ENCODE measurements at regions not wholly inside any gene's neighbourhood (a gene's known extent, or its start where the extent isn't known, plus 50 kb on each side); places are given as distances from the start of the nearest gene placed in this dataset.
"Not testable (repeated sequence)": the region's sequence is repeated elsewhere in the genome, so short reads cannot be mapped to it uniquely, and the experiment has no call there.

DNA sequence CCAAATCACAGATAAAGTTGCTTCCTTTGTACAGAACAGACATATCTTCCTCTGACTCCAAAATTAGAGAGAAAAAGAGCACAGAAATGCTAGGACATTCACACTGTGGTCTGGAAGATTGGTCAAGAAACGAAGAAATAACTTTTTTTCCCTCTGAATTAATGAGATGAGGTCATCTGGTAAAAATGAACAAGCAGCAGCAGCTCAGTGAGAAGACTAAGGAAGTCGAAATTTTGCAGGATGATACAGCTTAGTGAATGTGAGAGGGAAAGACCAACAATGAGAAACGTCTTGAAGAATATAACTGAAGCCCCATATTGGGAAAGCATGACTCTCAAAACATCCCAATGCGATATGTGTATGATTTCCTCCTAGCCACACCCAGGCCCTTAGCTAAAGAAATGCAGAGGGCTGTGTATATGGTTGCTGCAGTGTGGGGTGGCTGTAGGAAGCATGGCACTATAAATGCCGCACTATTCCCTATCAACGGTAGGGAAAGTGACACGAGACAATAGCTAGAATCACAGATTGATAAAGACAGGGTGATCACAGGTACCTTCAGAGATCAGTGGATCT is 208.6 kb downstream of the VEGFC start:
- no peak for DNase-seq

GRCh38 chr4:176587920-176588319 is 204.8 kb downstream of the VEGFC start:
- DNase-seq = no peak

DNA sequence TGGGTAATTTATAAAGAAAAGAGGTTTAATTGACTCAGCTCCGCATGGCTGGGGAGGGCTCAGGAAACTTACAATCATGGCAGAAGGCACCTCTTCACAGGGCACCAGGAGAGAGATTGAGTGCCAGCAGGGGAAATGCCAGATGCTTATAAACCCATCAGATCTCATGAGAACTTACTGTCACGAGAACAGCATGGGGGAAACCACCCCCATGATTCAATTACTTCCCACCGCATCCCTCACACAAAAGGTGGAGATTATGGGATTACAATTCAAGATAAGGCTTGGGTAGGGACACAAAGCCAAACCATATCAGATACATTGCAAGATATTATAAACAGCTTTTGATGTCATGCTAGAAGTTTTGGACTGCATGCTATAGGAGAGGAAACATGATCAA is 204.3 kb downstream of the VEGFC start:
- DNase-seq = no peak

DNA sequence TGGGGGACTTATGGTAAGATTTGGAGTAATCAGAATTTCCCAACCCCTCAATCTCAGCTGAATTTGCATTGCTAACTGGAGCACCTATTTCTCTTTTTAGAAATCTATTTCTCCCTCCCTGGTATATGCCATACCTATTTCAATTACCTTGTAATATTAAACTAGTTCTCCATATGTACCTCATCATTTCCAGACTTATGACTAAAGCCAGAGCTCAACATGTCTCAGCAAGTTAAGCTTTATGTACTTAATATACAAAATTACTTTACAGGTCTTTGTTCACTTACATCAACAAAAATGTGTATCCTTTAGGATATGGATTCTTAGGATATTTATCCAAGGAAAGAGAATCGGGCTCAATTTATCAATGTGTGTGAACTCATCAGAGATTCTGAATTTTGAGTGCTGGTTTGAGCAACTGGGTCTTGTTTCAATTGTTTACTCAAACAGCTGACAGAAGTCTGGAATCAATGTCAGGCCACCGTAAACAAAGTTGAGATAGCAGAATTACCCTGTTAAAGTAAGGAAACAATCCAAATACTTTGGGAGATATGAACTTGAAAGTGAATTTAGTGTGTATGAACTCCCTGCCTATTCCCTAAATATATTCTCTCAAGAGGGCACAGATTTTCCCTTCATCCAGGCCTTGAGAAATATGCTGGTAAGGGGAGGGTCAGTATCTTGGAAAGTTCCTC is 199.6 kb downstream of the VEGFC start:
- DNase-seq = no peak

GRCh38 chr4:176593943-176594342 is 198.8 kb downstream of the VEGFC start:
- DNase-seq = no peak

DNA sequence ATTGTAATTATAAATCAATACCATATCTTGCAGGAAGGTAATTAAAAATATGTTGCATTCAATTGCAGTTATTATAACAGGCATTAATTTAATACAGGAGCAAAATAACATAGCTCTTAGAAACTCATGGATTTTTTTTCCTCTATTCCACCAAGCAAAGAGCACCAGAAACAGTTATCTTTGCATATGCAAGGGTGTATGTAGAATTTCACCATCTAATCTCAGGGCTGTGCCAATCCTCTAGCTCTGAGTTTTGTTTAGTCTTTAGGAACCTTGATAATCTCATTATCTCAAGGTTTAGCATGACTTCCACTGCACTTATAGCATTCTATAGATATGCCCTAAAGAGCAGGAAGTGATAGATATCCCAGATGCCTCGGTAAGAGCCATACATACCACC is 197.5 kb downstream of the VEGFC start:
- no peak for DNase-seq

GRCh38 chr4:176601124-176601523 is 191.6 kb downstream of the VEGFC start:
- DNase-seq = no peak

DNA sequence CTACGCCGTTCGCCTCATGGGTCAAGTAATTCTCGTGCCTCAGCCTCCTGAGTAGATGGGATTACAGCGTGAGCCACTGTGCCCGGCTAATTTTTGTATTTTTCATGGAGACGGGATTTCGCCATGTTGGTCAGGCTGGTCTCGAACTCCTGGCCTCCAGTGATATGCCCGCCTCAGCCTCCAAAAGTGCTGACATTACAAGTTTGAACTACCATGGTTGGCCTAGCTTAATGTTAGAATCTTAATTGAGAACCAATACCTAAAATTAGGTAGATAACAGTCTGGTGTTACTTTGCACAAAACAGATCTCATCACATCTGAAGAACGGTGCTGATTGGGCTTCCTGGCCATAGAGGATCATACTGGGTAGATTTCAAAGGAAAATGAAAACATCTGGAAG is 184.9 kb downstream of the VEGFC start:
- no peak for DNase-seq

DNA sequence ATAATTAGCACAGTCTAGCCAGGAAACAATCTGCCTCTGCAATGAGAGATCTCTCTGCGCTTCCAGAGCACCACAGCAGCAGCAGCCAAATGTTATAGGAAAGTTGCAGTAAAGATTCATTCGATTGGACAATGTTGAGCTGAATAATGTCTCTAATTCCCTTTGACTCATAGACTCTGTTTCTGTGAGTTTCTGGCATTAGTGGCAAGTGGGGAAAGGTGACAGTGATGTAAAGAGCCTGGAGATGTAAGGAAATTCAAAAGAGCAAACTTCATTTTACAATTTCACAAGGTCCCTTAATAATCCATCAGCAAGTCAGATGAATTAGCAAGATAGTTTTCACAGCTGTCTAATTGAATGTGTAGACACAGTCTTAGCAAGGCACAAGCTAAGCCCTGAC is 184.4 kb downstream of the VEGFC start:
- no peak for DNase-seq

- DNase-seq = no peak
Measured at GRCh38 chr4:176610594-176610993, 182.1 kb downstream of the VEGFC start.

- DNase-seq = no peak
Measured at GRCh38 chr4:176611381-176611780, 181.3 kb downstream of the VEGFC start.

DNA sequence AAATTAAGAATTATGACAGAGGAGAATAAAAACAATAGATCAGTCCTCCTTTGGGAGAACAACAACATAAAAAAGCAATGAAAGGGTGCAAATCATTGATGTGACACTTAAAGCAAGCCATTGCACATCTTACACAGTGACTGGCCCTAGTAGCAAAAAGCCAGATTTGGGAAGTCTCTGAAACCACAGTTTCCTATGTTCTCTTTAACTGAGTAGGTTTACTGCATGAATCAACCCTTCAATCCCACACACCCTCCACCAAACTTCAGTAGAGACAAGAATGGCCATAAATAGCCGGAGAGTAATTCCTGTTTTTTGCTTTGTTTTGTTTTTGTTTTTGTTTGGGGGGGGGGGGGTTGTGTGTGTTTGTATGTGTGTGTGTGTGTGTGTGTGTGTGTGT is 180.8 kb downstream of the VEGFC start:
- DNase-seq = no peak

GRCh38 chr4:176614793-176615192 is 177.9 kb downstream of the VEGFC start:
- DNase-seq = no peak

GRCh38 chr4:176616151-176616550 is 176.6 kb downstream of the VEGFC start:
- DNase-seq = no peak

DNA sequence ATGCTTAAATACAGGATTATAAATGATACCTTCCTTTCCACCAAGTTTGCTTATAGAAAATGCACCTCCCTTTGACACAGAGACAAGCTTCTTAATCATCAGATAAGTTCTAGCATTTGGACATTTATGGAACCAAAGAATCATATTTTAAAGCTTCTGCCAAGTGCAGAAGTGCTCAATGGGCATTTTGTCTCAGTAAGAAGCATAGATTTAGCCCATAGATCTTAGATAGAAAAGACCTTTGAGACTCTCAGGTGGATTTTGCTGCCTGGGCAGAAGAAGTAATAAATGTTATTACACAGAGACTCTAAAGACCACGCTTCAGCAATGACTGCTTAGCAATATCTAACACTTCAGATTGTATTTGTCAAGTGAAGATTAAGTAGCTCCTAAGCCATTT is 174.6 kb downstream of the VEGFC start:
- no peak for DNase-seq

DNA sequence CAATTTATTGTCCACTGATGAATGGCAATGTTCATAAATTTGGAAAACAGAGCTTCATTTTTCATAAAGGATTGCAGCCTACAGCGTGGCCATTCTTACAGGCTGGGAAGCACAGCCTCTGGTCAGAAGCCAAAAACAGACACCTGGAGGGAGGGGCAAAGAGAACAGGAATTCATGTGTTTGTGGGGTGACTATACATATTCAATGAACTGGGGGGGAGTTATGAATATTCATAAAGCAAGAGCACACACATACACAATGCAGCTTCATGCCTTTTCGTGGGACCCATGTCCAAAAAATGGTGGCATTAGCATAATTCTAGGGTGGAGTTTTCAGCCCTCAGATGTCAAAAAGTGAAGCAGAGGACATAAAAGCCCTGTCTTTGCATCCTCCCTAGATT is 173.3 kb downstream of the VEGFC start:
- DNase-seq = no peak

- DNase-seq = no peak
Measured at GRCh38 chr4:176622251-176622948, 170.3 kb downstream of the VEGFC start.

GRCh38 chr4:176624983-176625610 is 167.6 kb downstream of the VEGFC start:
- DNase-seq = not testable (repeated sequence)

GRCh38 chr4:176627916-176628315 is 164.8 kb downstream of the VEGFC start:
- DNase-seq = no peak

- DNase-seq = no peak
Measured at GRCh38 chr4:176631611-176632010, 161.1 kb downstream of the VEGFC start.

Measured in NCI-H1417 treated with DMSO at 0.1 percent for 48 hours (cell line).